ENCODE measurements at regions not wholly inside any gene's neighbourhood (a gene's known extent, or its start where the extent isn't known, plus 50 kb on each side); places are given as distances from the start of the nearest gene placed in this dataset.
A peak's percentile ranks its signal among the peaks of the same experiment; 100 is the strongest.

DNA sequence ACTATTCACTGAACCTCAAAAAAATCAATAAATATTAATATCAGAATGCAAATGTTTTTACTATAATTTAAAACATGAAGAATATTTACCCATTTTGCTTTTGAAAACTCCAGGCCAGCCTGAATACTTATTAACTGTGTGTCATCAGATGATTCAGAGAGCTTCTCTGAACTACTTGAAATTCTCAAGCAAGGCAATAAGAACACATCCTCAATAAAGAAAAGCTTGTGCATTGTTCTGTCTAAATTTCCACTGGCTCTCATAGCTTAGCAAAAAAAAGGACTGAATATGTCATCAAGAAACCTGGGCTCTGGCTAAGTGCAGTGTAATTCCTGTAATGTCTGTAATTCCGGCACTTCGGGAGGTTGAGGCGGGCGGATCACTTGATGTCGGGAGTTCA, 194.1 kb downstream of the BTG1 start:
- DNase-seq (ENCODE audit: low spot score) (no peak), ATAC-seq (no peak)
- intact Hi-C loops (cut with DNase I), result no loop called here

DNA sequence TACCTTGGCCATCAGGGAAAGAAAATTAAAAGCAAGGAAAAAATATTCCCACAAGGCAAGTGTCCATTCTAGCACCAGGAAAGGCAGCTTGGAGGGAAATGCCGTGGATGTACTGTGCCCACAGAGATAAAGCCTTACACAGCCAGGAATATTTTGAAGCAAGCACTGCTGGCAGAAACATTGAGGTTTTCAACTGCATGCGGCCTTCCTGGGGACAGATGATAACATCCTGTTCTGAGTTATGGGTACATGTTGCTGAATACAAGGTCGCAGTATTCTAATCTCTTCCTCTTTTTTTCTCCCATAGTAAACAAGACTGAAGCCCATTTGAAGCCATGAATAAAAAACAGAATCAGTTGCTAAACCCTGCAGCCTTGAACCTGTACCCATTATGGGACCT, 197.1 kb downstream of the BTG1 start:
- DNase-seq (ENCODE audit: low spot score) (no peak), ATAC-seq (no peak)
- intact Hi-C loops (cut with DNase I), result no loop called here

DNA sequence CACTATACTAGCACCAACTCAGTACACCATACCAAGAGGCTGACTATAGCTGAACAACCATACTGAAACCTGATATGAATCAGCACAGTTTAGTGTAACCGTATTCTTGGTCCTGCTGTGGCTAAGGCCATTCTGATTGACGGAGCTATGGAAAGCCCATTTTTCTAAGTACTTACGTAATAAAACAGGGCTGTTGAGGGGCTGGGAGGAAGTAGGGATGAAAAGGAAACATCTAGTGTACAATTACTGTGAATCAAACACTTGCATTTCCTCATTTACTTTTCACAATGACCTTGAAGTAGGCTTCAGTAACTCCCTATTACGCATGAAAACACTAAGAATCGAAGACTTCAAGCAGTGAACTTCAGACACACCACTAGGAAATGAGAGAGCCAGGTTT, 198.2 kb downstream of the BTG1 start:
- ATAC-seq (no peak), DNase-seq (ENCODE audit: low spot score) (no peak)
- intact Hi-C loops (cut with DNase I), result no loop called here

DNA sequence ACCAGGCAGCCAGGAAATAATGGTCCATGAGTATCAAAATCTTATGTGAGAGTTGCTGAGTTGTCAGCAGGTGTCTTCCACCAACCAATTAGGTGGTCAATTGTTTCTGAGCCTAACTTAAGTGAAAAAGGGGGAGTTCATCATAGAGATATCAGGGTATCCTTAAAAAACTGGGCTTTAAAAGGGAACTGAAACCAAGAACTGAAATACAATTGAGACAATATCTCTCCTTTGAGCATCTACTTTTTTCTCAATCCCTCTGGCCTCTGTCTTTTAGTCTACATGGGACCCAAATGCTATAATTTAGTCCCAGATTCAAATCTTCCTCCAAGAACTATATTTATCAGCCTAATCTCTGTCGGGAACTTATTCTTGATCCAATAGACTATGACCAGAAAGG, 201.0 kb downstream of the BTG1 start:
- DNase-seq (ENCODE audit: low spot score) (no peak), ATAC-seq (no peak)
- intact Hi-C loops (cut with DNase I), result no loop called here

DNA sequence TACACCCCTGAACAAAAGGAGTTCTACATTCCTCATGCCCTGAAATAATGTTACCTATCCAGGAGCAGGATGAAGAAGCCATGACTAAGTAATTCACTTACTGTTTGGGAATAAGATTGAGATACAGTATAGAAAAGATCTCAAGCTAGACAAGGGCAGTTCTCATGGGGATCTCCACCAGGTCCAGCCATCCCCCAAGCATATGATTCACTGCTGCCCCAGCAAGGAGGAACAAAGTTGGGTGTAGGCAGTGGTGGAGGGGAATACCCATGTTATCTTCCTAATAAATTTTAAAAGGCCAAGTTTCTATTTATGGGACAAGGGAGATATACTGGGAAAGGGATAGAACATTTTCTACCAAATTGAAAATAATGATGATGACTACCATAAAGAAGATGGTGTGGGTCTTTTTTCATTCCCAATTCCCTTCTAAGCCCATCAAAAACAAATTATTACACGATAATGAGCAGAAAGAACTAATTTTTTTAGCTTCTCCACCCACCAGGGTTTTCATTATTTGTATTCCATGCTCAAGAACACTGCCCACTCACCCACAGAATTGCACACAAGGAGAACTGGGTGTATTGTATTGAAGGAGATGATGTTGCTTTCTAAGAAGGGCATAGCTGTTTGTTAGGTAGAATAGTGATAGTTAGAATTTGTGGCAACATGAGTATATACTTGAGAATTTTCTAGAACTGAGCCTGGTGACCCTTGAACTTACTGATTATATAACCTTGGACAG, 204.6 kb downstream of the BTG1 start:
- ATAC-seq, result no peak

DNA sequence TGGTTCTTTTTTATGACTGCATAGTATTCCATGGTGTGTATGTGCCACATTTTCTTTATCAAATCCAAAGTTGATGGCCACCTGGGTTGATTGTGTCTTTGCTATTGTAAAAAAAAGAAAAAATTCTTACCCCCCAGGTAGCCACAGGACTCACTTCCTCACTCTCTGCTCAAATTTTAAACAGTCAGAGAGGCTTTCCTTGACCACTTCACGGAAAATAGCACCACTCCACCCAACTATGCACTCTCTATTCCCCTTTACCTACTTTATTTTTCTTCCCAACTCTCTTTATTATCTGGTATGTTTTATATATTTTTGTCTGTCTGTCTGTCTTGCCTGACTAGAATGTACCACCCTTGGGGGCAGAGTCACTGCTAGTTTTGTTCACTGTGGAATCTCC, 205.3 kb downstream of the BTG1 start:
- DNase-seq (ENCODE audit: low spot score) (no peak), ATAC-seq (no peak)
- intact Hi-C loops (cut with DNase I), result no loop called here

More for the DNA sequence above, 204.6 kb downstream of the BTG1 start:
- intact Hi-C loops (cut with DNase I), result no loop called here
- no peak for DNase-seq (ENCODE audit: low spot score)

DNA sequence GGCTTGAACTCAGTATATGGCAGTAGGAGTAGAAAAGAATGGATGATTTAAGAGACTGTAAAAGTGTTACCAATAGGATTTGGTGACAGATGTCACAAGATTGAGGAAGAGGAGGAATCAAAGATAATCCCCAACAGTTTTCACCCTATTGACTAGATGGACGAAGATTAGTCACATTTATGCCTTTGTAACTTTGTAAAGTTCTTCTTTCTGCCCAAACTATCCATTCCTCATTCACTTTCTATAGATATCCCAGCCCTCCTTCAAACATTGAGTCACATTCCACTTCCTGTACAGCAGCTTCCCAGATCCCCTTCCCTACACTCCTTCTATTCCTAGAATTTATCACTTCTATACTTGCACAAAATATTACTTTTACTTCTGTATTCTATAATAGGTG, 207.9 kb downstream of the BTG1 start:
- intact Hi-C loops (cut with DNase I), result no loop called here
- ATAC-seq, result no peak
- no peak for DNase-seq (ENCODE audit: low spot score)

DNA sequence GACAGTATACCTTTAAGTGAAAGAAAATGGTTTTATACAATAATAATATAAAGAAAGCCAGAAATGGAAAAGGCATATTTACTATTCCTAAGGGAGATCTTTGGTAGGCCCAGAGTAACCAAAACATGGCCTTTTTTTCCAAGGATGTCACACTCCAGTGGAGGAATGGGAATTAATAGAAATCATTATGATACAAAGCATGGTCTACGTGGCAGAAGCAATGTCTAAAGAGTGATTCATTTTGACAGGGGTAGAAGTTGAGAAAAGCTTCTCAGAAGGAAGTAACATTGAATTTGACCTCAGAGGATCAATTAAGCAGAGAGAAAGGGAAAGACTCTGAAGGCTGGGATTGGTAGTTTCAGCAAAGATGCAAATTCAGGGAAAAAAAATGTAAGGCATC, 208.6 kb downstream of the BTG1 start:
- intact Hi-C loops (cut with DNase I), result no loop called here
- ATAC-seq, result no peak

DNA sequence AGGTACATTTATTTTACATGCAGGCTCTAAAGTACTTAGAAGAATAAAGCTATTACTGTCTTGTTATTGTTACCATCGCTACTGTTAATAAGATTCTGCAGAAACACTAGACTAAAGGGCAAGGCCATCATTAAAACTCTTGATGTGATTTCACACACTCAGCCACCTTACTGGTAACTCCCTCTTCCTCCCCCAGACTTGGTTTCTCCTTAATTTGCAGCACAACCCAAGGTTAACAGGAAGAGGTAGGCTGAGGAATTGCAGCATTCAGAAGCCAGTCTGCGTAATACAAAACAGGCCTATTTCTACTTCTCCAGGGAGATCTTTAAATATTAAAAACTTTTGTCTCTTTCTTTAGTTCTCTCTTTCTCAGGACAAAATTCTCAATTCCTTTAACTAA, 210.3 kb downstream of the BTG1 start:
- no peak for DNase-seq (ENCODE audit: low spot score)
- ATAC-seq, result no peak
- intact Hi-C loops (cut with DNase I), result no loop called here

More for the DNA sequence above, 208.6 kb downstream of the BTG1 start:
- DNase-seq (ENCODE audit: low spot score), result no peak

DNA sequence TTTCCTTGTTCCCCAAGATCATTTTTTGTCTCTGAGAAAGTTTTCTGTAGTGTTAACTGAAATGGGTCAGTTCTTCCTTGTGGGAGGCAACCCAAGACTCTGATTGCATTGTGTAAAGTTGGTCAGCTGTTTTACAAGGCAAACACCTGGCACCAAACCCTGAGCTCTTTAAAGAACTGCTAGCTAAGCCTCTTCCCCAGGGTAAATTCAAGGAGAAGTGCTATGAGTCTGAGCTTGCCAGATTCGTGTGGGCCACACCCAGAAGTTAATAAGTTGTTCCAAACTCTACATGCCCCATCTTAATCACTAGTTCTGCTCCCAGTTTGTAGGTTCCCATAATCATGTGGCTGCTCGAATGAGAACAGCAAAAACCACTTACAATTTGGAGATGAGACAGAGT, 214.5 kb downstream of the BTG1 start:
- no peak for DNase-seq (ENCODE audit: low spot score)
- ATAC-seq, result peak; percentile 81

DNA sequence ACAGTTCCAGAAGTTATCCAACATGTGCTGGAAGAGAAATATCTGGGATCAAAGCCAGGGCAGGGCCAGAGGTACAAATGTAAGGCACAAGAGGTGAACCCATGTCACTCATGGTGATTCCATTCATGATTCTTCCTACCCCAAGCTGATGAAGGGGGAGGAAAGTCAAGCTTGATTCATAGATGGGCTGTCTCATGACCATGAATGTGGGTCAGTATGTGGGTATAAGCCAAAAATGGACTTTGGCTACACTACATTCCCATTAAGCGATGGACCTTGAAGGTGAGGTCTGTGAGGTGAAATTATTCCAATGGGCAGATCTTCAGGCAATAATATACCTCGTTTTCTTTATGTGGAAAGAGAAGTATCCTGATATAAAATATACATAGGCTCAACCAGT, 217.1 kb downstream of the BTG1 start:
- DNase-seq (ENCODE audit: low spot score) (no peak), ATAC-seq (no peak)
- intact Hi-C loops (cut with DNase I), result no loop called here

More for the DNA sequence above, 214.5 kb downstream of the BTG1 start:
- intact Hi-C loops (cut with DNase I), result no loop called here

DNA sequence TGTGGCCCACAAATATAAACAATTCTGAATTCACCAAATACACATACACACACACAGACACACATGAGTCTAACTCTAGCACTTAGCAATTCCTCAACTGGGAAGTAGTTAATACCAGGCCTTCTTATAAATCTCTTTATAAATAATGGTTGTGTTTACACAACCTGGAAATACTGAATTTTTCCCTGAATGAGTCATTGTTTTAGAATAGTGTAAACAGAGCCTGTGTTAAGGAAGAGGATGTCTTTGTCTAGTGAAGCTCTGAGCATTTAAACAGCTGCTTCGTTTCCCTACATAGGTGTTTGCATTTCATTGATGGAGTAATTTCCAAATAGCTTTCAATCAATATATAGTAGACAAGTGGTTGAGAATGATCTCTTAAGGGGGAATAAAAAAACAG, 218.8 kb downstream of the BTG1 start:
- DNase-seq (ENCODE audit: low spot score), result no peak
- intact Hi-C loops (cut with DNase I), result no loop called here
- no peak for ATAC-seq

DNA sequence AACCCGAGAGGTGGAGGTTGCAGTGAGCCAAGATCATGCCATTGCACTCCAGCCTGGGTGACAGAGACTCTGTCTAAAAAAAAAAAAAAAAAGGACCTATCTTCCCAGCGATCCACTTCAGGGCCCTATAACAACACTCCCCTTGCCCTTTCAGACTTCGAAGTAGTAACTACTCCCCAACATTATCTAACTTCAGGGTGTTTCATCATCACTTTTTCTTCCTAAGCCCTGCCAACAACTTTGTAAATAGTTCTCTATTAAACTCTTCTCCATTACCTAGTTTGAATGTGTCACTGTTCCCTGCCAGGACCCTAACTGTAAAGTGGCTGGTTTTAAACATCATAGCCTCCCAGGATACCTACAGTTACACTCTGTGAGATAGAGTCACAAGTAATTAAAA, 220.8 kb downstream of the BTG1 start:
- ATAC-seq (no peak), DNase-seq (ENCODE audit: low spot score) (no peak)
- intact Hi-C loops (cut with DNase I), result no loop called here

DNA sequence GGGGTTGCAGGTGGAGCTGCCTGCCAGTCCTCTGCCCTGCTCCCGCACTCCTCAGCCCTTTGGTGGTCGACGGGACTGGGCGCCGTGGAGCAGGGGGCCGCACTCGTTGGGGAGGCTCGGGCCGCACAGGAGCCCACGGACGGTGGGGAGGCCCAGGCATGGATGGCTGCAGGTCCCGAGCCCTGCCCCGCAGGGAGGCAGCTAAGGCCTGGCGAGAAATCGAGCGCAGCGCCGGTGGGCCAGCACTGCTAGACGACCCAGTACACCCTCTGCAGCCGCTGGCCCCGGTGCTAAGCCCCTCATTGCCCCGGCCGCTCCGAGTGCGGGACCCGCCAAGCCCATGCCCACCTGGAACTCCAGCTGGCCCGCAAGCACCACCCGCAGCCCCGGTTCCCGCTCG, 221.8 kb downstream of the BTG1 start:
- intact Hi-C loops (cut with DNase I), result no loop called here
- no peak for DNase-seq (ENCODE audit: low spot score)
- no peak for ATAC-seq

DNA sequence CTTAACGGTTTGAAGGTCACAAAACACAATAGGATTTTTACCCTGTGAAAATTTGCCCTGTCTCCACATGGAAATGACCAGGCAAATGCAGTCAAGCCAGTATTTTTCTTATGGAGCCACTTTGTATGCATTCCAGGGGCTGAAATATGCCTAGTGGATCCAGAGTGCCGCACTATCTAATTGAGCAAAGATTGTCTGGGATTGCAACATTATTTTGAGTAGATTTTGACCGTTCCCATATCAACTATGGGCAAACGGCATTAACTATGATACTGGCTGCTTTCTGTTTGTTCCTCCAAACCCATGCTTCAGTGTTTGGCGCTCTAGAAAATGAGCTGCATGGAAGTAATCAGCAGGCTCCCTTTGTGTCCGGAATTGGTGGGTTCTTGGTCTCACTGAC, 223.0 kb downstream of the BTG1 start:
- intact Hi-C loops (cut with DNase I), result no loop called here
- DNase-seq (ENCODE audit: low spot score) (no peak), ATAC-seq (no peak)

DNA sequence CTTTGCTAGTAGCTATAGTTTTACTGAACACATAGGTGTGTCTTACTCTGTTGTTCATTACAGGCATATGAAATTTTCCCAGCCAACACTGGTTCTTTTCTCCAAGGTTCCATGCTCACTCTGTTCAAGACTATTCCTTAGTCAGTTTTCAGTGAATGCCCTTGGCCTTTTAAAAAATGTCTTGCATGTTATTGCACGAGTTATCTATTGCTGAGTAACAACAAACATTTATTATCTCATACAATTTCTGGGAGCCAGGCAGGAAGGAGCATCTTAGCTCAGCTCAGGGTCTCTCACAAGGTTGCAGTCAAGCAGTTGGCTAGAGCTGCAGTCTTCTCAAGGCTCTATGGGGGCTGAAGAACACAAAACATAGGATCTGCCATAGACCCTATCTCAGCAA, 223.5 kb downstream of the BTG1 start:
- ATAC-seq, result no peak

DNA sequence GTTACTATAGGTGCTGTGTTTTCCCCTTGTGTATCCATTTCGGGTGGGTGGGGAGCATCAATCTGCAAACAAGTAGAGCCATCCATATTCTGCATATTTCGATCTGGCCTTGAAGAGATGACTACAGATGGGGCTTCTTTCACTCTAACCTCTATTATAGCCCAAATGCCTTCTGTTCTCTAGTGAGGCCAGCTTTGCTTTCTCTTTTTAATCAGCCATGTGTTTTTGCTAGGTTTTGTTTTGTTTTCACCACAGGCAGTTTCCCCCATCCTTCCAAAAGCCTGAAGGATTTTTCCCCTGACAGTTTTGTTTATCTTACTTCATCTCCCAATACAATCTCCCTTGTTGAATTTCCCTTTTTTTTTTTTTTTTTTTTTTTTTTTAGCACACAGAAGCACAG, 224.1 kb downstream of the BTG1 start:
- peak; percentile 36 for ATAC-seq
- no peak for DNase-seq (ENCODE audit: low spot score)
- intact Hi-C loops (cut with DNase I), result no loop called here

More for the DNA sequence above, 223.5 kb downstream of the BTG1 start:
- intact Hi-C loops (cut with DNase I), result no loop called here
- no peak for DNase-seq (ENCODE audit: low spot score)

DNA sequence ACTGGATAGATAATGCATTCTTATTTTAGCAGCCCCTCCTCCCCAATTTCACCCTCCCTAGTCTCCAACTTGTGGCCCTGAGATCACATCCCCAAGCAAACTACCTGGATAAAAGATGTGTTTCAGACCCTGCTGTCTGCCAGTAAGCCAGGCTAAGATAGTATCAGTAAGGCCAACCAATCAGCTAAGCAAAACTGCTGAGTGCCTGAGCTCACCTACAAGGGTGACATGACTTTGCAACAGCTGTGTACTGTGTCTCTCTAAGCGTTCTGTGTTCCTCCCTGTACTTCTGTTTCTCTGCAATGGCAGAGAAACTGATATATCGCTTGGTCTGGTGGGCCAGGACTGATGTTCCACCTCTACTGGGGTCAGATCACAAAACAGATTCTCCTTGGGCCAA, 224.9 kb downstream of the BTG1 start:
- intact Hi-C loops (cut with DNase I), result no loop called here
- ATAC-seq, result no peak
- no peak for DNase-seq (ENCODE audit: low spot score)

DNA sequence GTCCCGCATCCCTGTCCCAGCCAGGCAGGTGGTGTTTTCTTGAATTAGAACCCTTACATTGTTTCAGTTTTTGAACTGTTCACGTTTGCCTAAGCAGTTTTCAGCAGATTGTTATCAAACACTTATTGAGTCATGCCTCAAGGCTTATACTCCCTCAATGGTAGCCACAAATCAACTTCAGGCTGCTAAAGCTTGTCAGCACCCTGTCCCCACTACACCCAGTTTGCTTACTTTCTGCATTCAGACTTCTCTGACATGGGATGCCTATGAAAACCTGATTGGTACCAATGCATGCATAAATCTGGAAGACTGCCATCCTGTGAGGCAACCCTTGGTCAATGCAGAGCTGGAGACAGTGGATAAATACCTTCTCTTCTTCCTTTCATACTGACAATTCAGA, 225.4 kb downstream of the BTG1 start:
- intact Hi-C loops (cut with DNase I), result no loop called here
- ATAC-seq, result no peak

DNA sequence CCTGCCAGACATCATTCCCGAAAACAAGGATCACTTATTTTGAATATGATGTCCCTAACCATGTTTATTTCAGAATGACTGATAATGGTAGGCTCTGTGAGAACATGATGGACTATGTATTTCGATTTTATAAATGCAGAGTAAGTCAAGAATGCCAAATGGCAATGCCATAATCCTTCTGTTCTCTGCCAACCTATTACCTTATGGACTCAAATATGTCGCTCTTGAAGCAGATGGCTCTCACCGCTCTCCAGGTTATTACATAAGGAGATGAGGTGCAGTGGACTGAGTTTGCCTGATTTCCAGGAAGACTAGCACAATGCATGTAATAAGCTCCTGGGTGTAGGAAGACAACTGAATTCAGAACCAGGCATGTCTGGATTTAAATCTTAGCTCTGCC, 227.2 kb downstream of the BTG1 start:
- ATAC-seq, result no peak
- no peak for DNase-seq (ENCODE audit: low spot score)
- intact Hi-C loops (cut with DNase I), result no loop called here

More for the DNA sequence above, 225.4 kb downstream of the BTG1 start:
- no peak for DNase-seq (ENCODE audit: low spot score)

DNA sequence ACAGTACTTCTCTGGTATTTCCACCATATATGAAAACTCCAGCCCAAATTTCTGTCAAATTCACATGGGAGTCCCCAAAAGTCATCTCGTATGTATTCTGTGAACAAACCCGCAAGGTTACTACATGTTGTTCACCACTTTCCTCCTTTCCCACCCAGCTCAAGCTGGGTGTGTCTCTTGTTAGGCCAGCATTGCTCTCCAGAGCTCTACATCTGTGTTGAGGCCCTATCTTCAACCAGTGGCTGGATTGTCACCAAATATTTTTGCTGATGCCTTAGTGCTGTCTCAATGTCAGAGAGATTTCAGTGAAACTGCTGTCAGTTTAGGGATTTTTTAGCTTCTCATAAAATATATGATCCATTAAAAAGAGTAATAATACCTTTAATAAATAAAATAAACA, 230.9 kb downstream of the BTG1 start:
- no peak for DNase-seq (ENCODE audit: low spot score)
- no peak for ATAC-seq
- intact Hi-C loops (cut with DNase I), result no loop called here

All from sciatic nerve (tissue), 2 donors.